Gastroesophageal sphincter (tissue), 4 donors: ENCODE measurements at regions not wholly inside any gene's neighbourhood (a gene's known extent, or its start where the extent isn't known, plus 50 kb on each side); places are given as distances from the start of the nearest gene placed in this dataset.

Experiments
- ATAC-seq: fragments of 150-250 bp; one replicate; pipeline ENCODE4 v1.9.1; 2016; ENCODE audit warnings: mild to moderate bottlenecking, moderate library complexity
- H3K27ac ChIP-seq, 4 donors: fragments of 200-600 bp; sonication (generic) in 3 of 4; 1 replicate in 3 of 4; 2 replicates in 1 of 4; pipeline ENCODE4 v1.5.1; 2016 to 2019
- H3K27me3 ChIP-seq: fragments of 200-600 bp; sonication (generic); one replicate; pipeline ENCODE4 v1.5.1; 2019
- H3K36me3 ChIP-seq, 2 donors: fragments of 200-600 bp; sonication (generic); one replicate each; pipeline ENCODE4 v1.5.1; 2019; ENCODE audit warnings: control low read depth in 1 of 2
- H3K4me1 ChIP-seq, 3 donors: fragments of 200-600 bp; sonication (generic); 1 replicate in 2 of 3; 2 replicates in 1 of 3; pipeline ENCODE4 v1.5.1; 2016 to 2019; ENCODE audit warnings: control low read depth in 2 of 3
- H3K4me3 ChIP-seq, 2 donors: fragments of 200-600 bp; sonication (generic); one replicate each; pipeline ENCODE4 v1.5.1; 2019; ENCODE audit warnings: mild to moderate bottlenecking in 1 of 2, moderate library complexity in 1 of 2
- H3K9me3 ChIP-seq, 3 donors: fragments of 200-600 bp; sonication (generic); one replicate each; pipeline ENCODE4 v1.5.1; 2017 to 2019; ENCODE audit warnings: control low read depth in 2 of 3
- CTCF ChIP-seq, 4 experiments: fragments of 200-600 bp in 2 of 4; fragments of 450-650 bp in 2 of 4; sonication (generic) in 1 of 4; IDR thresholded peaks; one replicate each; pipeline ENCODE4 v1.5.1; 2017 to 2019; ENCODE audit warnings: antibody characterized with exemption in 4 of 4, mild to moderate bottlenecking in 2 of 4, moderate library complexity in 2 of 4
- EP300 ChIP-seq: sonication (generic); formaldehyde crosslinking; IDR thresholded peaks from one replicate; pipeline ENCODE4 v1.6.1; 2017; ENCODE audit warnings: antibody characterized with exemption, mild to moderate bottlenecking
- POLR2A ChIP-seq, 2 donors: fragments of 450-650 bp; IDR thresholded peaks; one replicate each; pipeline ENCODE4 v1.6.1; 2017; ENCODE audit warnings: antibody characterized with exemption in 2 of 2, mild to moderate bottlenecking in 2 of 2, moderate library complexity in 1 of 2
- POLR2AphosphoS5 ChIP-seq: sonication (generic); formaldehyde crosslinking; IDR thresholded peaks from one replicate; pipeline ENCODE4 v1.6.1; 2017; ENCODE audit warnings: antibody characterized with exemption
- WGBS, 2 donors: methylation state at CpG; one replicate each; pipeline ENCODE4 v1.1.5; 2018; ENCODE audit warnings: low coverage in 1 of 2; 5-methylcytosine and 5-hydroxymethylcytosine counted together

DNA sequence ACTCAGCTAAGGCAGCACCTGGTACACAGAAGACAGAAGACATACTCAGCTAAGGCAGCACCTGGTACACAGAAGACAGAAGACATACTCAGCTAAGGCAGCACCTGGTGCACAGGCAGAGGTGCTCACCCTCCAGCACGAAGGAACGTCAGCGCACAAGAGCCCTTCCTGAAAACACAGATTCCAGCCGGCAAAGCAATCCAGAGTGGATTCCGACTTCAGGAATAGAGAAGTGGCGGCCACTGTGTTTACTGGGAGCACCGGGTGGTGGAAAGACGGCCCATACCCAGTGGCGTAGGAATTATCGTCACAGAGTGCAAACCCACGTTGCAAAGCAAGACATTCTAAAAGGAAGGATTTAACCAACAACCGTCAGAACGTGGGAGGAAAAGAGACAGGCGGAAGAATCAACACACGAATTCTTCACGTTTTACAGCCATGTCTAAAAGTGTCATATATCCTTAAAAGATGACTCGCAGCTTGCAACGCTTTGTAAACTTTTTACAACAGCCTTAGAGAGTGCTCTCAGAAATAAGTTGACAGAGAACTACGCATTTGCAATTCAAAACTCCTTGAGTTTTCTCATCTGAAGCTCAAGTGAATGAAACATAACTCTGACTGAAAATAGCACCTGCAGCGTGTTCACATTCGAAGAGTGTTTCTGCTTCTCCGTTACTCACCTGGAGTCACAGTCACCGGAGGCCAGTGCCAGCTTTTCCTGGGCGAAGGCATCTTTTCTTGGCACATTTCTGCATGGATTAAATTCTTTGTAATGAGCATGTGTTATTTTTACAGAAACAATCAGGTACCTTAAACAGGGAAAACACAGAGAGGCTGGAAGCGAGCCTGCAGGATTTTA is 55.8 kb upstream of the GALNT9 start:
- H3K36me3 ChIP-seq: no peaks in the 10 kb centered on the region
- no peaks in the 10 kb centered on the region for H3K9me3 ChIP-seq
- H3K27ac ChIP-seq: no peak overlapping the region
- WGBS, 2 donors: 29 to 30% methylated on average over 17 to 24 of the region's 25 CpGs
- H3K27me3 ChIP-seq: peaks cover 84% of the 10 kb centered on the region
- H3K4me1 ChIP-seq: no peaks in the 10 kb centered on the region
- H3K4me3 ChIP-seq: no peak overlapping the region
- TF ChIP-seq POLR2A (IDR thresholded peaks at IDR 0.05): no peak
- TF ChIP-seq POLR2AphosphoS5: no peak
- no peak for TF ChIP-seq EP300
- no peak for TF ChIP-seq CTCF (IDR thresholded peaks at IDR 0.05)
- no peak for ATAC-seq

DNA sequence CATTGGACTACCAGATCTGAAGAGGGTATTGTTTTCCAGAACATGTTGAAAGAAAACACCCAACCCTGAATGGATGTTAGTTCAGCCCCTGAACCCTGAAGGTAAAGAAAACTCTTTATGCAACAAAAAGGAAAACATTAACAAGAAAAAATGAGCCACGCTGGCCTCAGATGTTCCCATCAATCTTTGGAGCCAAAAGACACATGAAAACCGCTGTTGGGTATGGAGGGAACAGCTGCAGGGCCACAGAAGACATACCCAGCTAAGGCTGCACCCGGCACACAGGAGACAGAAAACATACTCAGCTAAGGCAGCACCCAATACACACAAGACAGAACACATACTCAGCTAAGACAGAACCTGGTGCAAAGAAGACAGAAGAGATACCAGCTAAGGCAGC is 51.3 kb upstream of the GALNT9 start:
- 50% methylated on average over 2 of the region's 3 CpGs; no CpG with 5 or more reads in 1 of the 2 donors for WGBS, 2 donors
- Histone ChIP-seq H3K27ac (no peak overlapping the region), H3K4me1 (no peaks in the 10 kb centered on the region), H3K9me3 (no peaks in the 10 kb centered on the region), H3K36me3 (no peaks in the 10 kb centered on the region), H3K27me3 (peaks cover 76% of the 10 kb centered on the region), H3K4me3 (no peak overlapping the region)
- ATAC-seq: no peak
- TF ChIP-seq CTCF (IDR thresholded peaks at IDR 0.05): no peak
- TF ChIP-seq POLR2A (IDR thresholded peaks at IDR 0.05): no peak
- no peak for TF ChIP-seq POLR2AphosphoS5
- no peak for TF ChIP-seq EP300

DNA sequence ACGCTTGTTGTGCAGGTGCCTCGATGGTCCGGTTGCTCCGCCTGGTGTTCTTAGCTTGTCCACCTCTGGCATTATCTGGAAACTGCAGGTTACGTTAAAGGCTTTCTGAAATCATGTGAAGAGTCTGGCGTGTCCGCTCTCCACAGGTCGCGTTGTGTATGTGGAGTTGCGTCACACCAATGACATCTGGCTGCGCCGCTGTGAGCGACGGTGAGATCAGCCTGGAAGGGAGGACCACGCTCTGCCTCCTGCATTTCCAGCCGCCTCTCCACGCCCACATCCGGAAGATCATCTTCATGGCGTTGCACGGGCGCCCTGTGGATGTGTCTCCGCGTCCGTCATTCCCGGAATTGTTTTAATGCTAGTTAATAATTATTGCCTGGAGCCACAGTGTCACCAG is 50.6 kb upstream of the GALNT9 start:
- Histone ChIP-seq H3K27me3 (peaks cover 76% of the 10 kb centered on the region), H3K4me1 (no peaks in the 10 kb centered on the region), H3K36me3 (no peaks in the 10 kb centered on the region), H3K9me3 (no peaks in the 10 kb centered on the region), H3K4me3 (no peak overlapping the region), H3K27ac (no peak overlapping the region)
- no peak for ATAC-seq
- WGBS, 2 donors: 79 to 81% methylated on average over 14 to 25 of the region's 25 CpGs
- no peak for TF ChIP-seq POLR2AphosphoS5
- TF ChIP-seq EP300: no peak
- TF ChIP-seq POLR2A (IDR thresholded peaks at IDR 0.05): no peak
- TF ChIP-seq CTCF (IDR thresholded peaks at IDR 0.05): no peak

DNA sequence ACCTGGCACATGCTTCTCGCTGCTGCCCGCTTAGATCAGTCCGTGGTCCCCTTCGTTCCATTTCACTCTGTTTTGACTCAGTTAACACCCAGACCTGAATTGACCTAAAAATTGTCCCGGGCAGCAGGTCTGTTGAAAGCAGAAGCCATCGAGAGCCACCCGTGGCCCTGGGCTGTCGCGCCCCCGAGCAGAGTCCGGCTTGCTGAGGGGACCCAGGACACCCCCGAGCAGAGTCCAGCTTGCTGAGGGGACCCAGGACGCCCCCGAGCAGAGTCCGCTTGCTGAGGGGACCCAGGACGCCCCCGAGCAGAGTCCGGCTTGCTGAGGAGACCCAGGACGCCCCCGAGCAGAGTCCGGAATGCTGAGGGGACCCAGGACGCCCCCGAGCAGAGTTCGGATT is 50.2 kb upstream of the GALNT9 start:
- H3K27ac ChIP-seq: no peak overlapping the region
- 60 to 79% methylated on average over 2 to 6 of the region's 24 CpGs for WGBS, 2 donors
- no peak overlapping the region for H3K4me3 ChIP-seq
- no peak for TF ChIP-seq CTCF (IDR thresholded peaks at IDR 0.05)
- H3K4me1 ChIP-seq: no peaks in the 10 kb centered on the region
- peaks cover 76% of the 10 kb centered on the region for H3K27me3 ChIP-seq
- H3K9me3 ChIP-seq: no peaks in the 10 kb centered on the region
- no peaks in the 10 kb centered on the region for H3K36me3 ChIP-seq
- no peak for ATAC-seq
